GM21786 (cell line): ENCODE measurements at regions not wholly inside any gene's neighbourhood (a gene's known extent, or its start where the extent isn't known, plus 50 kb on each side); places are given as distances from the start of the nearest gene placed in this dataset.
"Not testable (repeated sequence)": the region's sequence is repeated elsewhere in the genome, so short reads cannot be mapped to it uniquely, and the experiment has no call there.

Source experiments
- ATAC-seq: cut with Tn5 transposase; IDR thresholded peaks from one replicate; pipeline ENCODE4 v1.9.1; 2021; ENCODE audit not compliant: unreplicated experiment

- no peak for ATAC-seq
Observed at GRCh38 chr13:24563087-24563486, 50.5 kb upstream of the PARP4 start.

GRCh38 chr13:24563971-24564370, 51.4 kb upstream of the PARP4 start:
- ATAC-seq, result not testable (repeated sequence)

GRCh38 chr13:24564881-24565280, 52.3 kb upstream of the PARP4 start:
- no peak for ATAC-seq

GRCh38 chr13:24567593-24567992, 55.0 kb upstream of the PARP4 start:
- ATAC-seq, result not testable (repeated sequence)

- ATAC-seq, result no peak
Observed at GRCh38 chr13:24574847-24575246, 62.3 kb upstream of the PARP4 start.

- ATAC-seq, result not testable (repeated sequence)
Observed at GRCh38 chr13:24580315-24580714, 67.7 kb upstream of the PARP4 start.

- not testable (repeated sequence) for ATAC-seq
Observed at GRCh38 chr13:24581578-24581977, 69.0 kb upstream of the PARP4 start.

GRCh38 chr13:24591697-24592096, 79.1 kb upstream of the PARP4 start:
- not testable (repeated sequence) for ATAC-seq

- ATAC-seq, result not testable (repeated sequence)
Observed at GRCh38 chr13:24597906-24598670, 82.1 kb upstream of the ATP12A start.

- ATAC-seq, result not testable (repeated sequence)
Observed at GRCh38 chr13:24599019-24599791, 81.0 kb upstream of the ATP12A start.

- ATAC-seq, result no peak
Observed at GRCh38 chr13:24605923-24606372, 74.3 kb upstream of the ATP12A start.

- ATAC-seq, result no peak
Observed at GRCh38 chr13:24606486-24607170, 73.6 kb upstream of the ATP12A start.

- no peak for ATAC-seq
Observed at GRCh38 chr13:24610956-24611355, 69.3 kb upstream of the ATP12A start.

- no peak for ATAC-seq
Observed at GRCh38 chr13:24612726-24613125, 67.5 kb upstream of the ATP12A start.

- no peak for ATAC-seq
Observed at GRCh38 chr13:24613128-24613527, 67.1 kb upstream of the ATP12A start.

GRCh38 chr13:24613755-24614154, 66.5 kb upstream of the ATP12A start:
- ATAC-seq, result no peak

- no peak for ATAC-seq
Observed at GRCh38 chr13:24614306-24615080, 65.7 kb upstream of the ATP12A start.

- no peak for ATAC-seq
Observed at GRCh38 chr13:24615114-24615513, 65.1 kb upstream of the ATP12A start.

- ATAC-seq, result no peak
Observed at GRCh38 chr13:24615911-24616472, 64.2 kb upstream of the ATP12A start.

GRCh38 chr13:24616514-24616913, 63.7 kb upstream of the ATP12A start:
- ATAC-seq, result no peak
